ENCODE measurements at regions not wholly inside any gene's neighbourhood (a gene's known extent, or its start where the extent isn't known, plus 50 kb on each side); places are given as distances from the start of the nearest gene placed in this dataset.

GRCh38 chr11:106447631-106448191 is 370.2 kb downstream of the AASDHPPT start:
- DNase-seq (no peak), ATAC-seq (replicated peaks in 1 of 4) (no peak)
- ChIA-PET POLR2A (no interaction called here), CTCF (no interaction called here)
- Histone ChIP-seq H3K27ac (ENCODE audit: low read length) (no peak overlapping the region), H3K4me3 (ENCODE audit: control insufficient read depth in 1 of 2, extremely low read depth in 1 of 2, low read length in 1 of 2) (no peak overlapping the region), H3K9me3 (no peaks in the 10 kb centered on the region), H3K4me1 (ENCODE audit: control insufficient read depth in 1 of 2, extremely low read depth in 1 of 2, insufficient read depth in 2 of 2, low read length in 2 of 2) (no peaks in the 10 kb centered on the region), H3K36me3 (ENCODE audit: control insufficient read depth in 2 of 2, extremely low read depth in 1 of 2, insufficient read depth in 1 of 2, low read length in 1 of 2) (no peaks in the 10 kb centered on the region), H3K27me3 (replicated peaks in 1 of 2; ENCODE audit: control insufficient read depth in 2 of 2, extremely low read depth in 1 of 2, insufficient read depth in 2 of 2, low read length in 1 of 2) (no peaks in the 10 kb centered on the region)
- no peak overlapping the region for H3K27ac Mint-ChIP-seq
- 77% methylated on average over 3 of the region's 5 CpGs for WGBS (ENCODE audit: insufficient coverage)
- H3K4me1 Mint-ChIP-seq = no peaks in the 10 kb centered on the region
- no peaks in the 10 kb centered on the region for H3K27me3 Mint-ChIP-seq
- no peaks in the 10 kb centered on the region for H3K36me3 Mint-ChIP-seq
- no peak overlapping the region for H3K4me3 Mint-ChIP-seq
- peaks cover 5 to 29% (median 18%) of the 10 kb centered on the region in 3 donors for H3K9me3 Mint-ChIP-seq

GRCh38 chr11:106449763-106450162 is 372.3 kb downstream of the AASDHPPT start:
- H3K36me3 Mint-ChIP-seq = no peaks in the 10 kb centered on the region
- ChIA-PET CTCF (interaction anchor here in 1 of 2 donors (0.7 kb wide), 1 partner anchor 1713 kb away, joined by 4 read pairs; no protein-coding TSS in a partner anchor), POLR2A (no interaction called here)
- H3K4me3 Mint-ChIP-seq = no peak overlapping the region
- WGBS (ENCODE audit: insufficient coverage) = no CpG with 5 or more reads among the region's 3 CpGs
- H3K4me3 ChIP-seq (ENCODE audit: control insufficient read depth in 1 of 2, extremely low read depth in 1 of 2, low read length in 1 of 2) = no peak overlapping the region
- no peak overlapping the region for H3K27ac ChIP-seq (ENCODE audit: low read length)
- H3K27ac Mint-ChIP-seq = no peak overlapping the region
- ATAC-seq (replicated peaks in 1 of 4) (no peak), DNase-seq (no peak)
- no peaks in the 10 kb centered on the region for H3K9me3 ChIP-seq
- no peaks in the 10 kb centered on the region for H3K36me3 ChIP-seq (ENCODE audit: control insufficient read depth in 2 of 2, extremely low read depth in 1 of 2, insufficient read depth in 1 of 2, low read length in 1 of 2)
- peaks cover 5 to 33% (median 25%) of the 10 kb centered on the region in 3 donors for H3K9me3 Mint-ChIP-seq
- no peaks in the 10 kb centered on the region for H3K4me1 ChIP-seq (ENCODE audit: control insufficient read depth in 1 of 2, extremely low read depth in 1 of 2, insufficient read depth in 2 of 2, low read length in 2 of 2)
- H3K27me3 ChIP-seq (replicated peaks in 1 of 2; ENCODE audit: control insufficient read depth in 2 of 2, extremely low read depth in 1 of 2, insufficient read depth in 2 of 2, low read length in 1 of 2) = no peaks in the 10 kb centered on the region
- H3K4me1 Mint-ChIP-seq = no peaks in the 10 kb centered on the region
- no peaks in the 10 kb centered on the region for H3K27me3 Mint-ChIP-seq

- Mint-ChIP-seq H3K4me3 (no peak overlapping the region), H3K36me3 (no peaks in the 10 kb centered on the region), H3K9me3 (peaks cover 5 to 34% (median 27%) of the 10 kb centered on the region in 3 donors), H3K27me3 (no peaks in the 10 kb centered on the region), H3K27ac (no peak overlapping the region), H3K4me1 (no peaks in the 10 kb centered on the region)
- Histone ChIP-seq H3K4me1 (ENCODE audit: control insufficient read depth in 1 of 2, extremely low read depth in 1 of 2, insufficient read depth in 2 of 2, low read length in 2 of 2) (no peaks in the 10 kb centered on the region), H3K36me3 (ENCODE audit: control insufficient read depth in 2 of 2, extremely low read depth in 1 of 2, insufficient read depth in 1 of 2, low read length in 1 of 2) (no peaks in the 10 kb centered on the region), H3K27me3 (replicated peaks in 1 of 2; ENCODE audit: control insufficient read depth in 2 of 2, extremely low read depth in 1 of 2, insufficient read depth in 2 of 2, low read length in 1 of 2) (no peaks in the 10 kb centered on the region), H3K4me3 (ENCODE audit: control insufficient read depth in 1 of 2, extremely low read depth in 1 of 2, low read length in 1 of 2) (no peak overlapping the region), H3K9me3 (no peaks in the 10 kb centered on the region), H3K27ac (ENCODE audit: low read length) (no peak overlapping the region)
- CTCF ChIA-PET = no interaction called here
- ATAC-seq (replicated peaks in 1 of 4) = no peak
- DNase-seq = no peak
- WGBS (ENCODE audit: insufficient coverage) = no CpG with 5 or more reads among the region's 2 CpGs
- POLR2A ChIA-PET = no interaction called here
Observed at GRCh38 chr11:106451228-106451922, 373.9 kb downstream of the AASDHPPT start.

- DNase-seq = no peak
- ATAC-seq (replicated peaks in 1 of 4) = no peak
- whole genome bisulfite sequencing (ENCODE audit: insufficient coverage) = no CpG with 5 or more reads among the region's 3 CpGs
- Histone ChIP-seq H3K27ac (ENCODE audit: low read length) (no peak overlapping the region), H3K27me3 (replicated peaks in 1 of 2; ENCODE audit: control insufficient read depth in 2 of 2, extremely low read depth in 1 of 2, insufficient read depth in 2 of 2, low read length in 1 of 2) (no peaks in the 10 kb centered on the region), H3K9me3 (no peaks in the 10 kb centered on the region), H3K36me3 (ENCODE audit: control insufficient read depth in 2 of 2, extremely low read depth in 1 of 2, insufficient read depth in 1 of 2, low read length in 1 of 2) (no peaks in the 10 kb centered on the region), H3K4me3 (ENCODE audit: control insufficient read depth in 1 of 2, extremely low read depth in 1 of 2, low read length in 1 of 2) (no peak overlapping the region), H3K4me1 (ENCODE audit: control insufficient read depth in 1 of 2, extremely low read depth in 1 of 2, insufficient read depth in 2 of 2, low read length in 2 of 2) (no peaks in the 10 kb centered on the region)
- POLR2A ChIA-PET = no interaction called here
- H3K36me3 Mint-ChIP-seq = no peaks in the 10 kb centered on the region
- no peak overlapping the region for H3K4me3 Mint-ChIP-seq
- no peaks in the 10 kb centered on the region for H3K4me1 Mint-ChIP-seq
- H3K9me3 Mint-ChIP-seq = peaks cover 8 to 26% (median 18%) of the 10 kb centered on the region in 3 donors
- no peaks in the 10 kb centered on the region for H3K27me3 Mint-ChIP-seq
- H3K27ac Mint-ChIP-seq = no peak overlapping the region
- CTCF ChIA-PET = interaction anchor here in 1 of 2 donors (0.6 kb wide), 1 partner anchor 1579 kb away, joined by 3 read pairs; no protein-coding TSS in a partner anchor
Observed at GRCh38 chr11:106456647-106457046, 379.2 kb downstream of the AASDHPPT start.

- H3K4me3 Mint-ChIP-seq = no peak overlapping the region
- no peaks in the 10 kb centered on the region for H3K9me3 ChIP-seq
- H3K36me3 ChIP-seq (ENCODE audit: control insufficient read depth in 2 of 2, extremely low read depth in 1 of 2, insufficient read depth in 1 of 2, low read length in 1 of 2) = no peaks in the 10 kb centered on the region
- no peaks in the 10 kb centered on the region for H3K27me3 ChIP-seq (replicated peaks in 1 of 2; ENCODE audit: control insufficient read depth in 2 of 2, extremely low read depth in 1 of 2, insufficient read depth in 2 of 2, low read length in 1 of 2)
- H3K36me3 Mint-ChIP-seq = no peaks in the 10 kb centered on the region
- POLR2A ChIA-PET = no interaction called here
- no peak overlapping the region for H3K27ac ChIP-seq (ENCODE audit: low read length)
- ATAC-seq (replicated peaks in 1 of 4) = no peak
- no peaks in the 10 kb centered on the region for H3K4me1 Mint-ChIP-seq
- no peak overlapping the region for H3K4me3 ChIP-seq (ENCODE audit: control insufficient read depth in 1 of 2, extremely low read depth in 1 of 2, low read length in 1 of 2)
- H3K27me3 Mint-ChIP-seq = no peaks in the 10 kb centered on the region
- no peak overlapping the region for H3K27ac Mint-ChIP-seq
- no peaks in the 10 kb centered on the region for H3K4me1 ChIP-seq (ENCODE audit: control insufficient read depth in 1 of 2, extremely low read depth in 1 of 2, insufficient read depth in 2 of 2, low read length in 2 of 2)
- CTCF ChIA-PET = no interaction called here
- H3K9me3 Mint-ChIP-seq = peaks cover 8 to 20% (median 18%) of the 10 kb centered on the region in 3 donors
- no peak for DNase-seq
- WGBS (ENCODE audit: insufficient coverage) = no CpG with 5 or more reads among the region's 1 CpG
Observed at GRCh38 chr11:106457727-106458126, 380.3 kb downstream of the AASDHPPT start.

- no peak for ATAC-seq (replicated peaks in 1 of 4)
- Mint-ChIP-seq H3K4me3 (no peak overlapping the region), H3K9me3 (peaks cover 8 to 17% (median 16%) of the 10 kb centered on the region in 3 donors), H3K27me3 (no peaks in the 10 kb centered on the region), H3K27ac (no peak overlapping the region), H3K4me1 (no peaks in the 10 kb centered on the region), H3K36me3 (no peaks in the 10 kb centered on the region)
- Histone ChIP-seq H3K27me3 (replicated peaks in 1 of 2; ENCODE audit: control insufficient read depth in 2 of 2, extremely low read depth in 1 of 2, insufficient read depth in 2 of 2, low read length in 1 of 2) (no peaks in the 10 kb centered on the region), H3K36me3 (ENCODE audit: control insufficient read depth in 2 of 2, extremely low read depth in 1 of 2, insufficient read depth in 1 of 2, low read length in 1 of 2) (no peaks in the 10 kb centered on the region), H3K4me3 (ENCODE audit: control insufficient read depth in 1 of 2, extremely low read depth in 1 of 2, low read length in 1 of 2) (no peak overlapping the region), H3K27ac (ENCODE audit: low read length) (no peak overlapping the region), H3K9me3 (no peaks in the 10 kb centered on the region), H3K4me1 (ENCODE audit: control insufficient read depth in 1 of 2, extremely low read depth in 1 of 2, insufficient read depth in 2 of 2, low read length in 2 of 2) (no peaks in the 10 kb centered on the region)
- DNase-seq = no peak
- no CpG with 5 or more reads among the region's 3 CpGs for WGBS (ENCODE audit: insufficient coverage)
- POLR2A ChIA-PET = no interaction called here
- CTCF ChIA-PET = no interaction called here
Observed at GRCh38 chr11:106459135-106459534, 381.7 kb downstream of the AASDHPPT start.

All from T-cell (primary cell).